Stimulated activated CD4-positive, alpha-beta T cell treated with anti-CD3 and anti-CD28 coated beads, Interleukin-2, amount 100 ng/mL, for 24 hours (primary cell): ENCODE measurements at regions not wholly inside any gene's neighbourhood (a gene's known extent, or its start where the extent isn't known, plus 50 kb on each side); places are given as distances from the start of the nearest gene placed in this dataset.

Experiments
- DNase-seq, 2 donors: peaks; one replicate each; pipeline ENCODE4 v3.0.0-alpha.2; 2020

DNA sequence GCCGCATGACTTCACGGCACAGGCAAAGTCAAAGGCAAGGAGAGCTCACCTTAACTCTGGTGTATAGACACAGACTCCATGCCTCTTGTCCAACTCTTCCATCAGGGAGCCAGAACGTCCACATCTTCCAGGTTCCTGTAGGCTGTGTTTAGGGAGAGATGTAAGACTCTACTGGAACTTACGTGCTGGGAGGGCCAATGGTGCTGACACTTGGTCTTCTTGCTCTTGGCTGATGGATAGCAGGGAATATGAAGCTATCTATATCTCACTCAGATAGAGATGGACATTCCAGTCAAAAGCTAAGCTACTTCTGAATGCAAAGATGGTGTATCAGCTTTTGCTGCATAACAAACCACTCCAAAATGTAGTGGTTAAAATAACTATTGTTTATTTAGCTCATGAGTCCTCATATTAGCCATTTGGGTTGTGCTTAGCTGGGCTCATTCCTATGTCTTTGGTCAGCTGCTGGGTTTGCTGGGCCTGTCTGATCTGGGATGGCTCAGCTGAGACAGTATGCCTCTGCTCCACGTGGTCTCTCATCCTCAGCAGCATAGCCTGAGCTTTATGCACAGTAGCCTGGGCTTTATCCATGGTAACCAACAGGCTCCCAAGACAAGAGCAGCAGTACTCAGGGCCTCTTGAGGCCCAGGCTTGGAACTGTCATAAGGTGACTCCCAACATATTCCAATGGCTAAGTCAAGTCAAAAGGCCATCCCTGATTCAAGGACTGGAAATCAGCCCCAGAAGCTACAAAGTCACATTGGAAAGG, 111.6 kb downstream of the SNX5 start:
- DNase-seq = no peak

DNA sequence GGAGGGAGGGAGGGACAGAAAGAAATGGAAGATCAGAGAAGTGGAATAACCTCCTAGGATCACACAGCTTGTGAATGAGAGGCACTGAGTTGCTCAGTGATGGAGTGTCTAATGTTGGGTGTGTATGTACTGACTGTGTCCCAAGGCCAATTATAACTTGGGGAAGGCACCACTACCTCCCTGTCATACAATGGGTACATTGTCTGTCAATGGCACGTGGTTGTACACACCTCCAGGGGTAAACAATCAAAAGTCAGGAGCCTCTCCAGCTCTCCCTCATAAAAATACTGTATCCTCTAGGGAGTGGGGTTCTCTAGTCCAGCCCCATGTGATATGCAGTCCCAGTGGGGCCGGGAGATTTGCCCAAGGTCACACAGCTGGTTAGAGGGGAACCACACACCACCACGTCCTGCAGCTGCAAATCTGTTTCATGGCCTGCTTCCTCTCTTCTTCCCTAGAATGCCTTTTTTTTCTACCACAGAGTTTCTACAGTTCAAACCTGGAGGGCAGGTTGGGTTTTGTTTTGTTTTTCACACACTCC, 112.5 kb downstream of the SNX5 start:
- DNase-seq = no peak

DNA sequence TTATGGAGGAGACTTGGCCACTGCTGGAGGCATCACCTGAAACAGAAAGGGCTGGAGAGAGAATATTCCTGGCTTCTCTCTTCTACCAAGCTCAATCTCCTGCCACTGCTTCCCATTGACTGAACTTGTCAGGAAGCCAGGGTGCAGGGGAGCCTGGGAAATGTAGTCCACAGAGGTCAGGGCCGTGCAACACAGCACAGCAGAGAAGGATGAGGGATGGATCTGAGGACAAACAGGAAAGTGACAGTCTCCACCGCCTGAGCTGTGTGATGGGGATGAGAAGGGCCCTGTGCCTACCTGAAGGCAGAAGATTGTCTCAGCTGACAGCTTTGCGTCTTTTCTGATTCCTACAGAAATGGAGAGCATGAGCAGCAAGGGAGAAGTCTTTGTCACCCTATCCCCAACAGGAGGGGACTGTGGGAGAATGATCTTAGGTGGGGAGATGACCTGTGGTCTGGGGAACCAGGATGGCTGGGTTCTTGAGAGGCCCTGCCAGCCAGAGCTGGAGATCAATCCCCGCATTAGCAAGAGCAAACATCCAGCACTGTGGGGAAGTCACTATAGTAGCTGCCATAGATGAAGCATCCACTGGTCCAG, 114.2 kb downstream of the SNX5 start:
- no peak for DNase-seq

DNA sequence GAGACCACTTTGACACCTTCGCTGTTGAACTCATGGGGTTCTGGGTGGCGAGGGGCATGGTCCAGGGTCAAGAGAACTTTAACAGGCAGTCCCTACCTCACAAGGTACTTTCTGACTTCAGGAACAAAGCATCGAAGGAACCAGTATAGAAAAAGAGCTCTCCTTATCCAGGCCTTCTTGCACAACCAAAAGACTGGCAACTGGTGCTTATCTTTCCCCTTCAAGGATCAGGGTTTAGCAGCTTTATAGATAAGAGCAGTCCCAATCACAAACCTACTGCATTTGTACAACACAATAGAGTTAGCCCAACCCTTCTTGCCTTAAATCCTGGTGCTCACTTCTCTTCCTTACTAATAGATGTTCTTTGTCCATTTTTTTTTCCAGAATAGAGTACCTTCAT, 116.3 kb downstream of the SNX5 start:
- no peak for DNase-seq

DNA sequence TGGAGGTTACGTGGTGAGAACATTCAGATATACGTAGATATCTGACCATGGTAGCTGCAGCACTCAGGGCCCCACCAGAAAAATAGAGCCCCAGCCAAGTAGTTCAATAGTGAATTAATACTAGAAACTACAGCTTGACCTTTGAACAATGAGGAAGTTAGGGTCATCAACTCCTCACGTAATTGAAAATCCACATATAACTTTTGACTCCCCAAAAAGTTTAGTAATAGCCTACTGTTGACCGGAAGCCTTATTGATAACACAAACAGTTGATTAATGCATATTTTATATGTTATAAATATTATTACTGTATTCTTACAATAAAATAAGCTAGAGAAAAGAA, 117.9 kb downstream of the SNX5 start:
- no peak for DNase-seq

DNA sequence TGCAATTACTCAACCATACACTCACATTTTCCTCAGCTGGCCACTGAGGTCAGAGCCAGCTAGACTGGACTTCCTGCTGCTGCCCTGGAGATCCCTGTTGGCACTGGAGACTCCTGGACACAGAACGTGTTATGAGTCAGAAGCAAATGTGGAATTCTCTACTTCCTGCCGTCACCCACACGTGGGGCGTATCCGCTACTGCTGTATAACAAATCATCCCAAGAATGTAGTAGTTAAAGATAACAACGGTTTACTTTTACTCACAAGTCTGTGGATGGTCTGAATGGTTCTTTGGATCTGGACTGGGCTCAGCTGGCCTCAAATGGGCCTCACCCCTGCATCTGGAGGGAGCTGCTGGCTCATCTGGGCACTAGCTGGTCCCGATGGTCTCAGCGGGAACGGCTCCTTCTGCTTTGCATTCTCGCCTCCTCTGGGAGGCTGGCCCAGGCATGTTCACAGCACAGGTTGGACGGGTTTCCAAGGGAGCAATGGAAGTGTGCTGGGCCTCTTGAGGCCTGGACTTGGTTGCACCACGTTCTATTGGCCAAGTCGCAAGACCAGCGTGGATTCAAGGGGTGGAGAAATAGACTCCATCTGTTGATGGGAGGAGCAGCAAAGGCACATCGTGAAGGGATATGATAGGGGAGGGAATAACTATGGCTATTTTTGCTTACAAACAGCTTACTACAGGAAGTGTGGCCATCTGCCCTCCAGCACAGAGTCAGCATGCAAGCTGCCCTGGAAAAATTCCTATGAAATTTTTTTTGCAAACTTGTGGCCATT, 118.5 kb downstream of the SNX5 start:
- DNase-seq = no peak

DNA sequence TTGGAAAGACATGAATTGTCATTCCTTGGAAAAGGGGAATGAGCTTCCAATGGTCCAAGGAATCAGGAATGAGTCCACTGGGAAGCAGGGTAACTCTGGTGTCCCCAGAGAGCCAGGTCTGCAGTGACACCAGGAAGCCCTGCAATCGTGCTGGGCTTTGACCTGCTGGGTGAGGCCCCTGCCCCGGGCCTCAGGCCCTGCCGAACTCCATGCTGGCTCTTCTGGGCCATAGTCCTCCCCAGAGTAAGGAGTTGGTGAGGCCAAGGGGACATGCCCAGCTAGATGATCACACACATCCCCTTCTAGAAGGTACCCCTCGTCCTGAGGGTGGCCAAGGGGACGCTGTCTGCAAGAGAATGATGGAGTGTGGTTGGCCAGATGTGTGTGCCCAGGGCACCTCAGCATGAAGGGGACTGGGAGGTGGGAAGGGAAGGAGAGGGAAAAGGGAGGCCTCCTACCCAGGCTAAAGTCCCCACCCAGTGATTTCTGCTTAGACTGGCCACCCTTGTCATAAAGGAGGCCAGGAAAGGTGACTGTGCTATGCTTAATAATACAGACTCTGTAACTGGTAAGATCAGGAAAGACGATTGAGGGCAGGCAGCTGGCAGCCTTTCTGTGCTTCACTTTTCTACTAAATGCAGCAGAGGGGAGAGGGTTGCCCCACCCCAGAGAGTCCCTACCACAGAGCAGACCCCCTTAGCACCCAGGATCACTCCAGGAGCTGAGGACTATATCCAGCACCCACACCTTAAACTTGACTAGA, 119.3 kb downstream of the SNX5 start:
- no peak for DNase-seq

DNA sequence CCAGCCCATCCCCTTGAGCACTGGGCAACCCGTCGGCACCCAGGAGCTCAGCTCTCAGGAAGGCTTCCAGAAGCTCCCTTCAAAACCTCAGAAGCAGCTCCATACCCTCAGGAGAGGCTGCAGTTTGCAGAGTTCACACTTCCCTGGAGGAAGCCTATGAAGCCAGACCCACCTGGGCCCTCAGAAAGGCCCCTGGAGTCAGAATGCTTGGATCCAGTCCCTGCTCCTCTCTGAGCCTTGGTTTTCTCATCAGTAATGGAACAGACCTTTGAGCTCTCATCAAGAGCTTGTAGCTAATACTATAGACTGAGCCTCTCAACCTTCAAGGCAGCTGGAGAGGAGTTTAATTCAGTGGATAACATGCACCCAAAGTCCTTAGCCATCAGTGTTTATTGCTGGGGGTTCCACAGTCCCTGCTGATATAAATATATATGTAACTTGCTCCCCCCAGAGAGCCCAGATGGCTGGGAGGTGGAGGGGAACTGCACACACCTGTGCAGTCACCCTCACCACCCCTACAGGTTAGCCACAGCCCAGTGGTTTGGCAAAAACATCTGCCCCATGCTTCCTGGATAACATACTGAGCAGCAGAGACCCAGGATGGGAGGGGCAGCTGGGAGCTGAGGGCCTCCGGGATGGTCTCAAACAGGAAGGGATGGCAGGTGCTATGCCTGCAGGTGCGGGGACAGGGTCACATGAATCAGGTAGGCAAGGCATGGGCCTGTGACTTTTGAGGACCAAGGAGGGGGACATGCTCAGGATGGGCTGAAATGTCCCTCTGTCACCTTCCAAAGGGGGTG, 120.1 kb downstream of the SNX5 start:
- no peak for DNase-seq

DNA sequence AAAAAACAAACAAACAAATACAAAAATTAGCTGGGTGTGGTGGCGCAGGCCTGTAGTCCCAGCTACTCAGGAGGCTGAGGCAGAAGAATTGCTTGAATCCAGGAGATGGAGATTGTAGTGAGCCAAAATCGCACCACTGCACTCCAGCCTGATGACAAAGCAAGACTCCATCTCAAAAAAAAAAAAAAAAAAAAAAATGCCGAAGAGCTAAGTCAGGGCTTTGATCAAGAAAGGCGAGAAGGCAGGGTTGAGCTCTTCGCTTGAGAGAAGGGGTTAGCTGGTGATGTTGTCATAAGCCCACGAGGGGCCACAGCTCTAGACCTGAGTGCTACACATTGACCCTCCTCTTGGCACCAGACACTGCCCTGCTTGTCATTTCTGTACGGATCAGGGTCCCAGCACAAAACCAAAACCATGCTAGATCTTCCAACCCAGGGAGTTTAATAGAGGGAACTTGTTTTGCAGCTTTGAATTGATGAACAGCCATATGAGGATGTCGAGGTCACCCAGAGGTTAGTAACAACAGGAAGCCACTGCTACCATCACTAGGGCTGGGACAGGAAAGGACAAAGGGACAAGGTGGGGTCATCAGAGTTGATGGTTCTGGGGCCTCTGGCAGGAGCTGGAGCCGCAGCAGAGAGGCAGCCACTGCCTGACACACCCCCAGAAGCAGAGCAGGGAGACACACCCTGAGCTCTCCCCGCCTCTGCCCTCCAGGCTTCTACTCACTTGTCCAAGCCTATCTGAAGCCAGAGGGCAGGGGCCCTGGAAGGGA, 122.7 kb downstream of the SNX5 start:
- DNase-seq = no peak

DNA sequence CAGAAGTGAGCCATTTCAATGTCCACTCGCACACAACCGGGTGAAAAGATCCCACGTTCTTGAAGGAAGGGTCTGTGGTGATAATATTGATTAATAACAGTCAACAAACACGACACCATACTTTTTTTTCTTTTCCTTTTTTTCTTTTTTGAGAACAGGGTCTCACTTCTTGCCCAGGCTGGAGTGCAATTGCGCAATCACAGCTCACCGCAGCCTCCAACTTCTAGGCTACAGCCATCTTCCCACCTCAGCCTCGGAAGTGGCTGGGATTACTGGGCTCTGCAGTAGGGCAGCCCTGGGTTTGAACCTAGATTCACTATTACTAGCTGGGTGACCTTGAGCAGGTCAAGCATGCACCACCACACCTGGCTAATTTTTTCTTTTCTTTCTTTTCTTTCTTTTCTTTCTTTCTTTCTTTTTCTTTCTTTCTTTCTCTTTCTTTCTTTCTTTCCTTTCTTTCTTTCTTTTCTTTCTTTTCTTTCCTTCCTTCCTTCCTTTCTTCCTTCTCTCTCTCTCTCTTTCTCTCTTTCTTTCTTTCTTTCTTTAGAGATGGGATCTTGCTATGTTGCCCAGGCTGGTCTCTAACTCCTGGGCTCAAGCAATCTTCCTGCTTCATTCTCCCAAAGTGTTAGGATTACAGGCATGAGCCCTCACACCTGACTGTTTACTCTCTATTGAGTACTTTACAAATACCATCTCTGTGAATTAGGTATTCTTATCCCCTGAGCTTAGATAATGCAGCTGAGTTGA, 123.9 kb downstream of the SNX5 start:
- DNase-seq = no peak

DNA sequence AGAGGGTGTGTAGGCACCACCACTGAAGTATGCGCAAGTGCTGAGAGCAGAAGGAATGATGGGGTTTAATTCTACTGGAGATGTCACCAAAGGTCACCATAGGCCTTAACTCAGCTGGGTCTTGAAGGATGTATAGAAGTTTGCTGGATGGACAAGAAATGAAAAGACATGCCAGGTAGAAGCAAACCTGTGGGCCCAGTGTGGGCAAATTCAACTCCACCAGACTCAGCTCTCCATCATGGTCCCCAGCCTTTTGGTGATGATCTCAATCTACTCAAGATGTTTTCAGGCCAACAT, 124.5 kb downstream of the SNX5 start:
- no peak for DNase-seq

DNA sequence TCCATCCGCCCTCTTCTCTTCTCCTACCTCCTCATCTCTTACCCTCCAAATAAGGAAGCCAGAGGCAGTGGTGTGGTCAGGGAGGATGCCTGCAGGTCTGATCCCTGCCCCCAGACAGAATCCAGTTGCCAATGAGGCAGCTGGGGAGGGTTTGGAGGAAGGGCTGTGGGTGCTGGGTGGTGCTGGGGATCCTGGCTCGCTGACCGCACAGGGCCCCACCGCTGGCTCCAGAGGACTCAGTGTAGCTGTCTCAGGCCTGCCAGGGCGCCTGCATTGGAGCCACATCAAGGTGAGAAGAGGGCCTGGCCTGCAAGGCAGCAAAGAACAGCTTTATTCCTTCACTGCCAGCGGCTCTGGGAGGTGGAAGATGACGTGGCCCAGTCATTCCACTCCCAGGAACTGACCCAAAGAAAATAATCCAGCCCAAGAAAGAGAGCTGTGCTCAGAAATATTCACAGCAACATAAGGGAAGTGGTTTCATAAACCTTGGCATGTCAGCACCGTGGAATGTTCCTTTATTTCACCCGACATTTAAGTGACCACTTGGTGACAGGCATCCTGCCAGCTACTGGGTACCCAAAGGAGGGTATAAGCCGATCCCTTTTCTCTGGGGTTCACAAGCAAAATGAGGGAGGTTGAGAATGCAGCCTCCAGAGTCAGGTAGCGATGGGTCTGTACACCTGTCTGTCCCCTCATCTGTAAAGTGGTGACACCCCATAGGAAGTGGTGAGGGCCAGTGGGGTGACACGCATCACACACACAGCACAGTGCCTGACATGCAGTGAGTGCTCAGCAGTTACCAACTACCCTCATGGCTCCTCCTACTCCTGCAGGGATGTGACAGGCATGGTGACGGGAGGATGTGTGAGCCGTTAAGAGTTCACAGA, 125.1 kb downstream of the SNX5 start:
- no peak for DNase-seq

DNA sequence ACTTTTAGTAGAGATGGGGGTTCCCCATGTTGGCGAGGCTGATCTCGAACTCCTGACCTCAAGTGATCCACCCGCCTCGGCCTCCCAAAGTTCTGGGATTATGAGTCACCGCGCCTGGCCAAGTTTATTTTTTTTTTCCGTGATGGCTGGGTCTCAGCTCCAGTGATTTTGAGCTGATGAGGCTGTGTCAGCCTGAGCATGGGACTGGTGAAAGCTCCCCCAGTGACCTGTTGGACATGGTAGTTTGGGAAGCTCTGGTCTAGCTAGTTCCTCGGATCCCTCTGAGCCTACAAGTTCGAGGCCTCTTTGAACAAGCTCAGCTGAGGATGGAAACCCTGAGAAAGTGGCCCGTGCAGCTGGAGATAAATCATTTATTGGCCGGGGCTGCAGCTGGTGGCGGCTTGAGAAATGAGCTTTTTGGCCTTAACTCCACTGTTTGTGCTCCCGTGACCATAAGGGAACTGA, 126.8 kb downstream of the SNX5 start:
- no peak for DNase-seq

DNA sequence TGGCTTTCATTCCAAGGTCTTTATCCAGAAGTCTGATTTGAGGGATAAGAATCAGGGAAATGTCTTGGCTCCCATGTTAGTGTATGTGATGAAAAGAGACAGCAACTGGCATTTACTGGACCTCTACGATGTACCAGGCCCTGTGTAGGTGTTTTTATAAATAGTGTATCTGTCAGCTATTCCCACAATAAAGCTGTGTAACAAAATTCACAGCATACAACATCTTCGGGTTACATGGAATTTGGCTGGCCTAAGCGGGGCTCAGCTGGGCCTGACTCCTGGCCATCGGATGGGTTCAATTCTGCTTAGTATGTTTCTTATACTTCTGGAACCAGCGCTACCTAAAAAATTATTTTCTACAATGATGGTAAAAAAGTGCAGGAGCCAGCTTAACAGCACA, 128.2 kb downstream of the SNX5 start:
- no peak for DNase-seq

DNA sequence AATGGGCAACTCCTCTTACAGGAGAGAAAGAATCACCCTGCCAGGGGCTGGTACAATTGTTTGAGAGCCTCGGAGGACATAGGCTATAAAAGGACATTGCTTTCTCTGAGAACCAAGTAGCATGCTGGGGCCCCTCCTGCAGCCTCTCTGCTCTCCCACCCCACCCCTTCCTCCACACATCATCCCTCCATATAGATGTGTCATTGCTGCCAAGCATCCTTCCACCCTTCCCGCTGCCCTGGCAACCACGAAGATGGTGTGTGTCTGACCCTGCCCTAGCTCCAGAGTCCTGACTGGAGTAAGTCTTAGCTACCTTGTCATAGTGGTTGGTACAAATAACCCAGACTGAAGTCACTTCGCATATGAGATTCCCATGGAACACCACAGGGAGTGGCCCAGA, 129.7 kb downstream of the SNX5 start:
- no peak for DNase-seq

DNA sequence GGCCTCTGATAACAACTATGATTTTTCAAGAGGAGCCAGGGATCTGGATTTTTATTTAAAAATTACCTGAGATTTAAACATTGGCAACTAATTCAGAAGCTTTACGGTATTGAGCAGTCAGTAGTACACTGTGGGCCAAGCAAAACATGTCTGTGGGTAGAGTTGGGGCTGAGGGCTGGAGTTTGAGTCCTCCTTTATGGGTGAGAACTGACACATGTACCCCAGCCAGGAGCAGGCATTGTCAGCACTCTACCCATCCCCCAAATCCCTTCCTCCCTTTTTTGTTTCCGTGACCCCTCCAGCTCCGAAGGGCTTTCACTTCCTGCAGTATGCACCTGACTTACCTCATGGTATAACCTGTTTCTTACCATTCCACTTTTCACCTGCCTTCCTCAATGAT, 131.4 kb downstream of the SNX5 start:
- no peak for DNase-seq

DNA sequence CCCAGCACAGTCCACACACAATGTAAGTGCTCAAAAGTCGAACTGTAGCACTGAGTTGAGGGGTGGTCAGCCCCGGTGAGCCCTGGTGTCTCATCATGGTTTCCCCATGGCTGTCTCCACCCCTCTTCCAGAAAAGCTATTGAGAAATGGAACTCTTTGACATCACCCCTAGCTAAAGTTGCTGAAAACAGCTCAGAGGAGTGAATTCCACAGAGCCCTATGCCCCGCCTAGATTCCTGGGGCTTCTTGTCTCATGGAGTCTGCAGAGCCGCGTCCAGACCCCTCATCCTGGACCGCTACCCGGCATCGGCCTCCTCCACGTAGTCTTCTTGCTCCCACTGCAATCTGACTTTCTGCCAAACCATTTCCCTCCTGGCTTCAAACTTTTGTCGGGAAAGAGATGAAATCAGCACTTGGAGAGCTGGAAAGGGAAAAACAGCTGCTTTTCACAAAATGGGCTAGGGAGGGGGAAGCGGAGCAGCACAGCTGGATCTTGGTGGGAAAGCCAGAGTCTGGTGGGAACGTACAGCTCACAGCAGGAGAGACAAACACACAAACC, 132.2 kb downstream of the SNX5 start:
- no peak for DNase-seq

DNA sequence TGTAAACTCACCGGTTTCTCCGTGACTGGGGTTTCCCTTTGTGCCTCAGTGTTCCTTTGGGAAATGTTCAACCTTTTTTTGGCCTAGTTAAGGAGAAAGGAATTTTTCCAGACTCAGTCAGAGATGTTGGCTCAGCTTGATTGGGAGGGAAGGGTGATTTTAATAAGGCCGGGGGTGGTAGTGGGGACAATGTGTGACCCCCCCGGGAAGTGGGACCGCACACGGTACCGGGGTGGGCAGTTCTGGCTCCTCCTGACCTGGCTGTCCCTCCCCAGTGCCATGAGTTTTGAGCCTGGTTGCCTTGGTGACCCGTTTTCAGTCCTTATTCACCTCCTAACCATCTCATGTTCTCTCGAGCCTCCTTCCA, 132.7 kb downstream of the SNX5 start:
- no peak for DNase-seq

DNA sequence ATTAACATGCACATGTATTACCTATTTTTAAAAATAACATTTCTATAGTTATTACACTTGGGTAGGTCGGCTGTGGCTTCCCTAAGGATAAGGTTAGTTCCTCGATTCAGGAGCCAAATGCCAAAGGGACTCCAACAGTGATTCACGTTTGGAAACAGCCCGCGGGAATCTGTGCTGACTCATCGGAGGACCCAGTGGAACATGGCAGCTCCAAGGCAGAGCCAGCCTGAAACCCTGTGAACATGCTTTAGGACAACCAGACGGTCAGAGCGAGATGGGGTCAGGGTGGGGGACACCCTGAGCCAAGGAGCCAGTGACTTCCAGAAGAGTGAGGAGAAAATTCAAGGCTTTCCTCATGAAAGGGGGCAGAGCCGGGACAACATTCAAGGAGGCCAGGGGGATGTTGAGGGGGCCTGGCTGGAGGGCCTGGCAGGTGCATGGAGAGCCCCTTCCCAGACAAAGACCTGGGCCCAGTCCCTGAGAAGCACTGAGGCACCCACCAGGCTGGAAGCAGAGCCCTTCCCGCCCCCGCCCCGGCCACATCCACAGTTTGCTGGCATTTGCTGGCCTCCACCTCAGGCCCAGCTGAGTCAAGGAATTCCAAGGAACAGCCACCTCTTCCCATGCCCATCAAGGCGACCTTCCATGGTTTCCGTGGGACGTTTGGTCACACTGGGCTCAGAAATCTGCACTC, 133.2 kb downstream of the SNX5 start:
- DNase-seq = no peak
